GM12892 (cell line): ENCODE measurements at regions not wholly inside any gene's neighbourhood (a gene's known extent, or its start where the extent isn't known, plus 50 kb on each side); places are given as distances from the start of the nearest gene placed in this dataset.

Source experiments
- POLR2A ChIP-seq: IDR thresholded peaks from 2 replicates; pipeline ENCODE4 v1.6.1; 2011; ENCODE audit warnings: low read depth, low read length, control low read depth
- POLR2AphosphoS5 ChIP-seq: IDR thresholded peaks from 2 replicates; pipeline ENCODE4 v1.6.1; 2011; ENCODE audit warnings: low read depth, low read length, control low read depth
- TAF1 ChIP-seq: IDR thresholded peaks from 2 replicates; pipeline ENCODE4 v1.6.1; 2011; ENCODE audit warnings: low read depth, mild to moderate bottlenecking, control low read depth, low read length, borderline replicate concordance

GRCh38 chr3:137385922-137386321 lies 378.2 kb upstream of the SOX14 start:
- TF ChIP-seq POLR2AphosphoS5 (no peak), POLR2A (no peak), TAF1 (no peak)
